ENCODE measurements at regions not wholly inside any gene's neighbourhood (a gene's known extent, or its start where the extent isn't known, plus 50 kb on each side); places are given as distances from the start of the nearest gene placed in this dataset.

DNA sequence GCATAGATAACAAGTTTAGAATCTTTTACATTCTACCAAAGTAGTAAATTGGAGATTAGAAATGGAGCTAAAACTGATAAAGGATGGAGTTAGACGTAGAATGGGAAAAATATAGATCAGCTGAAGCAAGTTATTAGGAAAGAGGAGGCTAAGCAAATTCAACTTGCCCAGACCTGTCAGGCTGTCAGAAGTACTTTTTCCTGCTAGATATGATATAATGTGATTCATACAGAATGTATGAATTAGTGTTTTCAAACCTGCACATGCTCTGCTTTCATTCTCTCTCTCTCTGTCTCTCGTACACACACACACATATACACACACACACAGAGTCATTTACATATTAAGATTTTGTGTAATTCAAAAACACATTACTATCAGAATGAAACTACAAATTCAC is 133.2 kb upstream of the HDGFL1 start:
- no peak for TF ChIP-seq POLR2A (IDR thresholded peaks at IDR 0.05; ENCODE audit: low read length)
- TF ChIP-seq, protein P1, sequence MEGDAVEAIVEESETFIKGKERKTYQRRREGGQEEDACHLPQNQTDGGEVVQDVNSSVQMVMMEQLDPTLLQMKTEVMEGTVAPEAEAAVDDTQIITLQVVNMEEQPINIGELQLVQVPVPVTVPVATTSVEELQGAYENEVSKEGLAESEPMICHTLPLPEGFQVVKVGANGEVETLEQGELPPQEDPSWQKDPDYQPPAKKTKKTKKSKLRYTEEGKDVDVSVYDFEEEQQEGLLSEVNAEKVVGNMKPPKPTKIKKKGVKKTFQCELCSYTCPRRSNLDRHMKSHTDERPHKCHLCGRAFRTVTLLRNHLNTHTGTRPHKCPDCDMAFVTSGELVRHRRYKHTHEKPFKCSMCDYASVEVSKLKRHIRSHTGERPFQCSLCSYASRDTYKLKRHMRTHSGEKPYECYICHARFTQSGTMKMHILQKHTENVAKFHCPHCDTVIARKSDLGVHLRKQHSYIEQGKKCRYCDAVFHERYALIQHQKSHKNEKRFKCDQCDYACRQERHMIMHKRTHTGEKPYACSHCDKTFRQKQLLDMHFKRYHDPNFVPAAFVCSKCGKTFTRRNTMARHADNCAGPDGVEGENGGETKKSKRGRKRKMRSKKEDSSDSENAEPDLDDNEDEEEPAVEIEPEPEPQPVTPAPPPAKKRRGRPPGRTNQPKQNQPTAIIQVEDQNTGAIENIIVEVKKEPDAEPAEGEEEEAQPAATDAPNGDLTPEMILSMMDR (IDR thresholded peaks at IDR 0.05) = no peak
- TF ChIP-seq, protein P2, sequence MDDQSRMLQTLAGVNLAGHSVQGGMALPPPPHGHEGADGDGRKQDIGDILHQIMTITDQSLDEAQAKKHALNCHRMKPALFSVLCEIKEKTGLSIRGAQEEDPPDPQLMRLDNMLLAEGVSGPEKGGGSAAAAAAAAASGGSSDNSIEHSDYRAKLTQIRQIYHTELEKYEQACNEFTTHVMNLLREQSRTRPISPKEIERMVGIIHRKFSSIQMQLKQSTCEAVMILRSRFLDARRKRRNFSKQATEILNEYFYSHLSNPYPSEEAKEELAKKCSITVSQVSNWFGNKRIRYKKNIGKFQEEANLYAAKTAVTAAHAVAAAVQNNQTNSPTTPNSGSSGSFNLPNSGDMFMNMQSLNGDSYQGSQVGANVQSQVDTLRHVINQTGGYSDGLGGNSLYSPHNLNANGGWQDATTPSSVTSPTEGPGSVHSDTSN (IDR thresholded peaks at IDR 0.05) = no peak
- no peak for TF ChIP-seq JUNB (IDR thresholded peaks at IDR 0.05)
- TF ChIP-seq, protein P3, sequence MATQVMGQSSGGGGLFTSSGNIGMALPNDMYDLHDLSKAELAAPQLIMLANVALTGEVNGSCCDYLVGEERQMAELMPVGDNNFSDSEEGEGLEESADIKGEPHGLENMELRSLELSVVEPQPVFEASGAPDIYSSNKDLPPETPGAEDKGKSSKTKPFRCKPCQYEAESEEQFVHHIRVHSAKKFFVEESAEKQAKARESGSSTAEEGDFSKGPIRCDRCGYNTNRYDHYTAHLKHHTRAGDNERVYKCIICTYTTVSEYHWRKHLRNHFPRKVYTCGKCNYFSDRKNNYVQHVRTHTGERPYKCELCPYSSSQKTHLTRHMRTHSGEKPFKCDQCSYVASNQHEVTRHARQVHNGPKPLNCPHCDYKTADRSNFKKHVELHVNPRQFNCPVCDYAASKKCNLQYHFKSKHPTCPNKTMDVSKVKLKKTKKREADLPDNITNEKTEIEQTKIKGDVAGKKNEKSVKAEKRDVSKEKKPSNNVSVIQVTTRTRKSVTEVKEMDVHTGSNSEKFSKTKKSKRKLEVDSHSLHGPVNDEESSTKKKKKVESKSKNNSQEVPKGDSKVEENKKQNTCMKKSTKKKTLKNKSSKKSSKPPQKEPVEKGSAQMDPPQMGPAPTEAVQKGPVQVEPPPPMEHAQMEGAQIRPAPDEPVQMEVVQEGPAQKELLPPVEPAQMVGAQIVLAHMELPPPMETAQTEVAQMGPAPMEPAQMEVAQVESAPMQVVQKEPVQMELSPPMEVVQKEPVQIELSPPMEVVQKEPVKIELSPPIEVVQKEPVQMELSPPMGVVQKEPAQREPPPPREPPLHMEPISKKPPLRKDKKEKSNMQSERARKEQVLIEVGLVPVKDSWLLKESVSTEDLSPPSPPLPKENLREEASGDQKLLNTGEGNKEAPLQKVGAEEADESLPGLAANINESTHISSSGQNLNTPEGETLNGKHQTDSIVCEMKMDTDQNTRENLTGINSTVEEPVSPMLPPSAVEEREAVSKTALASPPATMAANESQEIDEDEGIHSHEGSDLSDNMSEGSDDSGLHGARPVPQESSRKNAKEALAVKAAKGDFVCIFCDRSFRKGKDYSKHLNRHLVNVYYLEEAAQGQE (IDR thresholded peaks at IDR 0.05) = no peak
- no peak for TF ChIP-seq RAD21 (conservative IDR thresholded peaks at IDR 0.05 in 1 of 2, IDR thresholded peaks at IDR 0.05 in 1 of 2)
- TF ChIP-seq MYC (IDR thresholded peaks at IDR 0.05; ENCODE audit: borderline replicate concordance, low read length) = no peak
